ENCODE measurements at regions not wholly inside any gene's neighbourhood (a gene's known extent, or its start where the extent isn't known, plus 50 kb on each side); places are given as distances from the start of the nearest gene placed in this dataset.

GRCh38 chr13:65615506-65615905 is 1614.6 kb downstream of the PCDH9 start:
- H3K27me3 Mint-ChIP-seq: no peaks in the 10 kb centered on the region
- no peak overlapping the region for H3K4me3 Mint-ChIP-seq
- DNase-seq (no peak), ATAC-seq (replicated peaks) (no peak)
- no peaks in the 10 kb centered on the region for H3K4me1 Mint-ChIP-seq (ENCODE audit: low read depth in 2 of 2)
- no peaks in the 10 kb centered on the region for H3K36me3 Mint-ChIP-seq (ENCODE audit: insufficient read depth)
- no peak overlapping the region for H3K27ac Mint-ChIP-seq
- peaks cover 0 to 8% of the 10 kb centered on the region in 2 donors for H3K9me3 Mint-ChIP-seq

- no peaks in the 10 kb centered on the region for H3K27me3 Mint-ChIP-seq
- no peaks in the 10 kb centered on the region for H3K36me3 Mint-ChIP-seq (ENCODE audit: insufficient read depth)
- peaks cover 0 to 8% of the 10 kb centered on the region in 2 donors for H3K9me3 Mint-ChIP-seq
- DNase-seq: no peak
- no peaks in the 10 kb centered on the region for H3K4me1 Mint-ChIP-seq (ENCODE audit: low read depth in 2 of 2)
- no peak overlapping the region for H3K4me3 Mint-ChIP-seq
- no peak for ATAC-seq (replicated peaks)
- no peak overlapping the region for H3K27ac Mint-ChIP-seq
These were observed 1617.1 kb downstream of the PCDH9 start for GRCh38 chr13:65613004-65613403.

DNA sequence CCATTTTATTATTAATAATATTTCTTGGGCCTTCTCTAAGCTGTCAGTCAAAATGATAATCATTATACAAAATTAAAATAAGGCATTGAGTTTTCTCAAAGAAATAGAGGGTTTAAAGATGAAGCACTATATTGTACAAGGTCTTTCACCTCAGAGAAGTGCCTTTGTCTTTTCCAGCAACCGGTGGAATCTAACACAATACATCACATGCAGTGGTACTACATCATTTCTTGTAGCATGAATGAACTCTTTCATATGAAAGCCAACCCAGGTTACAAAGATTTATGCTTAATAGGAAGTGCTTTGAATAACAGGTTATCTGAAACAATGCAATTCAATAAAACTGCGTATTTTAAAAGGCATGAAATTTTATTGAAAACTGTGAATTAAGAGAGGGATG is 1620.8 kb downstream of the PCDH9 start:
- Mint-ChIP-seq H3K27ac (no peak overlapping the region), H3K4me1 (ENCODE audit: low read depth in 2 of 2) (no peaks in the 10 kb centered on the region), H3K27me3 (no peaks in the 10 kb centered on the region), H3K4me3 (no peak overlapping the region), H3K9me3 (peaks cover 0 to 7% of the 10 kb centered on the region in 2 donors), H3K36me3 (ENCODE audit: insufficient read depth) (no peaks in the 10 kb centered on the region)
- no peak for DNase-seq
- no peak for ATAC-seq (replicated peaks)

GRCh38 chr13:65606622-65607021 is 1623.5 kb downstream of the PCDH9 start:
- peaks cover 0 to 6% of the 10 kb centered on the region in 2 donors for H3K9me3 Mint-ChIP-seq
- no peaks in the 10 kb centered on the region for H3K4me1 Mint-ChIP-seq (ENCODE audit: low read depth in 2 of 2)
- ATAC-seq (replicated peaks): no peak
- no peak for DNase-seq
- no peak overlapping the region for H3K27ac Mint-ChIP-seq
- no peaks in the 10 kb centered on the region for H3K27me3 Mint-ChIP-seq
- H3K36me3 Mint-ChIP-seq (ENCODE audit: insufficient read depth): no peaks in the 10 kb centered on the region
- no peak overlapping the region for H3K4me3 Mint-ChIP-seq

DNA sequence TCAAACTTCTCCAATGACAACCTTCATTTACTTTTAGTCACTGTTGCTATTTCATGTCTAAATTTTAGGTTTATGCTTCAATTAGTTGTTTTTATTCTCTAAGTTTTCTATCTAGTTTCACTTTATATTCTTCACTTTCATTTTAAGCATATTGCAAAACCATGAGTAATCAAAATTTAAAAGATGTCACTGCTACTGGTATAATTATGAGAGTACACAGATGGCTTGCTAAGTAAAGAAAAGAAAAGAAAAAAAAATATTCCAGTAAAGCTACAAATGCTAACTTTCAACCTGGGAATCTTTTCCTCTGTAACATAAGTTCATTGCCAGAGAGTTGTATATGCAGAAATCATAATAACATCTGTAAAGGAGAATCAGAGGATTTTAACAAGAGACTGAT is 1624.7 kb downstream of the PCDH9 start:
- Mint-ChIP-seq H3K9me3 (peaks cover 0 to 6% of the 10 kb centered on the region in 2 donors), H3K36me3 (ENCODE audit: insufficient read depth) (no peaks in the 10 kb centered on the region), H3K4me3 (no peak overlapping the region), H3K4me1 (ENCODE audit: low read depth in 2 of 2) (no peaks in the 10 kb centered on the region), H3K27ac (no peak overlapping the region), H3K27me3 (no peaks in the 10 kb centered on the region)
- DNase-seq (no peak), ATAC-seq (replicated peaks) (no peak)

DNA sequence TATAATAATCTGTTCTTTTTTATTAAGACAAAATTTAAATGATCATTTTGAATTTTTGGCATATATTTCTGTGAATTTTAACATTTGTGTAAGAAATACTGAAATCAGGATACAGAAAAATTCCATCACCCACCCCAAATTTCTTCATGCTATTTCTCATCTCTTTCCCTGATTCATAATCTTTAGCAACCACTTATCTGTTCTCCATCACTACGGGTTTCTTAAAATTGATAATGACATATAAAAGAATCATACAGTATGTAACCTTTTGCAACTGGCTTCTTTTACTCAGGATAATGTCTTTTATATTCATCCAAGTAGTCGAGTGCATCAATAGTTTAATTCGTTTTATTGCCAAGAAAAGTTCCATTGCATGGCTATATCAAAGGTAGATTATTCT is 1627.0 kb downstream of the PCDH9 start:
- DNase-seq (no peak), ATAC-seq (replicated peaks) (no peak)
- Mint-ChIP-seq H3K27me3 (no peaks in the 10 kb centered on the region), H3K36me3 (ENCODE audit: insufficient read depth) (no peaks in the 10 kb centered on the region), H3K9me3 (peaks cover 0 to 6% of the 10 kb centered on the region in 2 donors), H3K27ac (no peak overlapping the region), H3K4me3 (no peak overlapping the region), H3K4me1 (ENCODE audit: low read depth in 2 of 2) (no peaks in the 10 kb centered on the region)

DNA sequence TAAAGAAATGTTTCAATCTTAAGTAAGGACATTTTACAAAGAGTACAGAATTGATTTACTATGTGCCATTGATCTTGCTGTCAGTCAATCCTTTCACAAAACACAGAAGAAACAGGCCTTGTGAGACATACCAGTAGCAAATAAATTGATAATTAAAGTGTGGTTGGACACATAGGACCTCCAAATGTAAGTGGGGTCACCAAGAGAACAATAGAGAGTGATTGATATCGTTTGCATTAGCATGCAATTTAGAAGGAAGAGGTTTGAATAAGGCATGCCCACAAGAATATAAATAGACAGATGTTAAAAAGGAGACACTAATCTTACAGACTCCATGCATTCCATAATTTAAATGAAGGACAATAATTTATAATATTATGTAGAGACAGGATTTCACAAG is 1628.3 kb downstream of the PCDH9 start:
- Mint-ChIP-seq H3K36me3 (ENCODE audit: insufficient read depth) (no peaks in the 10 kb centered on the region), H3K4me1 (ENCODE audit: low read depth in 2 of 2) (no peaks in the 10 kb centered on the region), H3K9me3 (peaks cover 0 to 3% of the 10 kb centered on the region in 2 donors), H3K4me3 (no peak overlapping the region), H3K27ac (no peak overlapping the region), H3K27me3 (no peaks in the 10 kb centered on the region)
- ATAC-seq (replicated peaks) (no peak), DNase-seq (no peak)

- DNase-seq (no peak), ATAC-seq (replicated peaks) (no peak)
- H3K27me3 Mint-ChIP-seq: no peaks in the 10 kb centered on the region
- H3K36me3 Mint-ChIP-seq (ENCODE audit: insufficient read depth): no peaks in the 10 kb centered on the region
- peaks cover 0 to 3% of the 10 kb centered on the region in 2 donors for H3K9me3 Mint-ChIP-seq
- no peaks in the 10 kb centered on the region for H3K4me1 Mint-ChIP-seq (ENCODE audit: low read depth in 2 of 2)
- H3K4me3 Mint-ChIP-seq: no peak overlapping the region
- no peak overlapping the region for H3K27ac Mint-ChIP-seq
These were observed 1629.4 kb downstream of the PCDH9 start for GRCh38 chr13:65600702-65601101.

DNA sequence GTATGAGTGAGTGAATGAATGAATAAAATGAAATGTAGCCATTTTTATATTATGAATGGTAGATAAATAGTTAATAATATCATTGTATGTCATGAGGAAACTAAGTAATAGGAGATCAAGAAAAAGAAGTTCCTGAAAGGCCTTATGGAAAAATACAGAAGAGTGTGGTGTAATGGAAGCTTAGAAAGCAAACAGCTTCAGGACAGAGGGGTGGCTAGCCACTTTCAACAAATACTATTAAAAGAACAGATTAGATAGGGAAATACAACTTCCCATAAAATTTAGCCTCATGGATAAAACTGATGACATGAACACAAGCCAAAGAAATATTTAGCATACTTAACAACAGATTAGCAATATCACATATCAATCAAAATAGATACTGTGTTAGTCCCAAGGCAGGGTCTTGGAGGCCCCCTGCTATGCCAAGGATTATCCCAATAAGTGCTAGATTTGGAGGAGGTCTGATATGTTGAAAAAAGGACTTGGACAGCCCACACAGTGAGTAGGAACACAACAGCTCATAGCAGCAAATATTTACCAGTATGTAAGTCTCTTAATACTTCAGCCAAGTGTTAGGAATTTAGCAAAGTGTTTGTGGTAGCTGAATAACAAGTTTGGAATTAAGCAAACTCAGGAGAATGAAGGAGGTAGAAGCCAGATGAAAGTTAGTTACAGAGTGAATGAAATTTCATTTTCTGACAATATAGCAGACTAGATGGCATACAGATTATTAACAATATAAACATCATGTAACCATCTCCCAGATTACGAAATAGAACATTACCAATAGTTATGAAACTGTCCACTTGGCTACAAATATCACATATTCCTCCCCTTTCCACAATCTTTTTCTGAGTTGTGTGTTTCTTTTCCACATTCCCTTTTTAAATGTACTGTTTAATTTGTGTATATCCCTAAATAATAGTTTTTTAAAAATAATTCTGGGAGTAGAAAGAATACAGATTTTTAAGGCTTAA is 1632.0 kb downstream of the PCDH9 start:
- Mint-ChIP-seq H3K27me3 (no peaks in the 10 kb centered on the region), H3K4me3 (no peak overlapping the region), H3K36me3 (ENCODE audit: insufficient read depth) (no peaks in the 10 kb centered on the region), H3K9me3 (peaks cover 0 to 3% of the 10 kb centered on the region in 2 donors), H3K4me1 (ENCODE audit: low read depth in 2 of 2) (no peaks in the 10 kb centered on the region), H3K27ac (no peak overlapping the region)
- no peak for ATAC-seq (replicated peaks)
- DNase-seq: no peak

- Mint-ChIP-seq H3K27me3 (no peaks in the 10 kb centered on the region), H3K4me1 (ENCODE audit: low read depth in 2 of 2) (no peaks in the 10 kb centered on the region), H3K4me3 (no peak overlapping the region), H3K9me3 (no peaks in the 10 kb centered on the region), H3K27ac (no peak overlapping the region), H3K36me3 (ENCODE audit: insufficient read depth) (no peaks in the 10 kb centered on the region)
- no peak for DNase-seq
- no peak for ATAC-seq (replicated peaks)
These were observed 1634.2 kb downstream of the PCDH9 start for GRCh38 chr13:65595916-65596315.

DNA sequence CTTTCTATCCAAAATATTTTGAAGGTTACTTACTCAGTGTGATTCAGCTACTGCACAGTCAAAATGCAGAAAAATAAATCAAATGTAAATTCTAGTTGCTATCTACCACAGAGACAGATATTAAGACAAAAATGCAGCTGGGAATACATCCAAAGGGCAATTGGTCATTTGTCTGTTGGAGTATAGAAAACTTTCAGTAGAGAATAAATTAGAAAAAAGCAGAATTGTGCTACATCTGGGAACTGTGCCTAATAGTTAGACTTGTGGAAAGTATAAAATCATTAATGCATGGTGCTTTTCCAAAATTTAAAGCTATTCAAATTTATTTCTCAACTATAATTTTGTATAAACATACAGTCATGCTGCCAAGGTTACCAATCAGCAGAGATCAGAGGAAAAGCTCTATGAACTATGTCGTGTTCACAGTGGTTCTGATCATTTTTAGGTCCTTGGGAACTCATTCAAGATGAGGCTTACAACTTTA is 1635.8 kb downstream of the PCDH9 start:
- H3K9me3 Mint-ChIP-seq: peaks cover 2 to 8% of the 10 kb centered on the region in 2 donors
- ATAC-seq (replicated peaks) (no peak), DNase-seq (no peak)
- H3K4me1 Mint-ChIP-seq (ENCODE audit: low read depth in 2 of 2): no peaks in the 10 kb centered on the region
- H3K36me3 Mint-ChIP-seq (ENCODE audit: insufficient read depth): no peaks in the 10 kb centered on the region
- H3K27ac Mint-ChIP-seq: no peak overlapping the region
- no peaks in the 10 kb centered on the region for H3K27me3 Mint-ChIP-seq
- no peak overlapping the region for H3K4me3 Mint-ChIP-seq

DNA sequence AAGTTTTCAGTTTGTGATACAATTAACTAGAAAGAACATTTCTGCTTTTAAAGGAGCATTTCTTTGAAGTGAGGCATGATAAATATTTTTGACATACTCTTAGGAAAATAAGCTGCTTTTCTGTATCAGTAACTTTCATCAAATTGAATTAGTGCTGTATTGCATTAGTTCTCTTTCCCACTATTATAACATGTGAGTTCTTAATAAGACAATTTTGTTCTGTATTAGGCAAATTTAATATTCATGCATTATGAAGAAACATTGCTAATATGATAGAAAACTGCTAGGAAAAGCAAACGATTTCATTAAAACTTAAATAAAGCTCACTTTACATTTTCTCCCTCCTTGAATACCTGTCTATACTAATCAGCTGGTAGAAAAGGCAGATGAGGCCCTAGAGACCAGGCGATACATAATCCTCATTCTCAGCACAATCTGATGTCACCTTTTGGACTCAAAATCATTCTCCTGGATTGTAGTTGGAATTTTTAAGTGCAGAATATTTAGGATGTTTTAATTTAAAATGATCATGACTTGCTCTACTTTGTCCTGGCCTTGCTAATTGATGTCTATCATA is 1636.8 kb downstream of the PCDH9 start:
- Mint-ChIP-seq H3K4me3 (no peak overlapping the region), H3K9me3 (peaks cover 2 to 13% of the 10 kb centered on the region in 2 donors), H3K27ac (no peak overlapping the region), H3K4me1 (ENCODE audit: low read depth in 2 of 2) (no peaks in the 10 kb centered on the region), H3K36me3 (ENCODE audit: insufficient read depth) (no peaks in the 10 kb centered on the region), H3K27me3 (no peaks in the 10 kb centered on the region)
- DNase-seq: no peak
- ATAC-seq (replicated peaks): no peak

- ATAC-seq (replicated peaks) (no peak), DNase-seq (no peak)
- H3K27me3 Mint-ChIP-seq: no peaks in the 10 kb centered on the region
- H3K9me3 Mint-ChIP-seq: peaks cover 8 to 20% of the 10 kb centered on the region in 2 donors
- H3K4me1 Mint-ChIP-seq (ENCODE audit: low read depth in 2 of 2): no peaks in the 10 kb centered on the region
- H3K27ac Mint-ChIP-seq: no peak overlapping the region
- H3K36me3 Mint-ChIP-seq (ENCODE audit: insufficient read depth): no peaks in the 10 kb centered on the region
- H3K4me3 Mint-ChIP-seq: no peak overlapping the region
These were observed 1637.4 kb downstream of the PCDH9 start for GRCh38 chr13:65592731-65593130.

GRCh38 chr13:65585346-65585745 is 1644.8 kb downstream of the PCDH9 start:
- H3K36me3 Mint-ChIP-seq (ENCODE audit: insufficient read depth): no peaks in the 10 kb centered on the region
- H3K4me1 Mint-ChIP-seq (ENCODE audit: low read depth in 2 of 2): no peaks in the 10 kb centered on the region
- peaks cover 20 to 34% of the 10 kb centered on the region in 2 donors for H3K9me3 Mint-ChIP-seq
- ATAC-seq (replicated peaks): no peak
- no peak for DNase-seq
- no peak overlapping the region for H3K27ac Mint-ChIP-seq
- H3K4me3 Mint-ChIP-seq: no peak overlapping the region
- H3K27me3 Mint-ChIP-seq: no peaks in the 10 kb centered on the region
